GM19238 (cell line): ENCODE measurements at regions not wholly inside any gene's neighbourhood (a gene's known extent, or its start where the extent isn't known, plus 50 kb on each side); places are given as distances from the start of the nearest gene placed in this dataset.

ENCODE experiments used
- DNase-seq: peaks from one replicate; pipeline ENCODE4 v3.0.0; 2011; ENCODE audit warnings: low spot score; ENCODE audit not compliant: insufficient read length

DNA sequence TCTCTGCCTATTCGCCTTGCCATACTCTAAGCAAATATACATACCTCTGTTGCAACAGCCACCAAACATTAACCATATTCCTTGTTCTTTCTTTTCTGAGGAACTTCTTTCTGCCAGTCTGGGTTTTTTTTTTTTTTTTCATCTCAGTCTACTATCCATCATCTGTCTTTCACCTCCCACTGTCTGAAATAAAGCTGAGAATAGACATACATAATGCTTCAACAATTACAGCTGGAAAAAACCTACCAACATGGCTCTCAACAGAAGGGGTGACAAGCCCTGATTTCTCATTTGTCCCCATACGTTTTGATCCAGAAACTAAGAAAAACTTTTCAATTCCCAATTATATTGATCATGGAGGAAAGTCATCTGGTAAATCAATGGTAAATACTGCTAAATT lies 728.8 kb upstream of the POU3F3 start:
- DNase-seq = no peak

DNA sequence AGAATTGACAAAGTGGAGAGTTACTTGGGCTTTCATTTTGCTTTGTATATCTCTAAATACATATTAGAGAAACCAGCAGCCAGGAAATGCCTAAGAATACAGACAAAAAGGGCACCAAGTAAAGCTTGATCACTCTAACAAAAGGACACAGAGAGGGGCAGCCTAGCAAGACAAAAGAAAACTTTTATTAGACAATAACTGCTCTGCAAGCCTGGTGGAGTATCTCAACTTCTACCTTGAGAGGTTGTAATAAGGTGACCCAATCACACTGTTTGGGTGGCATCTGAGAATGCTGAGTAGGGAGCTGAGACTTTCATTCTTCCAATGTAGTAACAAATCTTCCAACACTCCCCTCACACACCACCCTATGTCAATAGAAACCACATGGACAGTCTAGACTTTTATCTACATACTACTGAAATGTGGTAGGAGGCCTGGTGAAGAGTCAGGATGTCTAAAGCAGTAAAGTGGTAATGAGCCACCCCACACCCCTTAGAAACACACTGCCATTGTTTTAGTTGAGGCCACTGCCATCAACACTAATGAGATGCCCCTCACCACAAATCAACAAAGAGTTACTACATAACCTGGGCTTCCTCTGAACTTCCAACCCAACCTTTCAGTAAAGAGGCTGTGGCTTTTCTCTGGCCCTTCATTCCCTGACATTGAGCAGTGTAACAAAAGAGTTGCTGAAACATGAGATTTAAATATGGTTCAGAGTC lies 726.7 kb upstream of the POU3F3 start:
- no peak for DNase-seq

GRCh38 chr2:104140361-104140760 lies 713.6 kb upstream of the POU3F3 start:
- DNase-seq = no peak

DNA sequence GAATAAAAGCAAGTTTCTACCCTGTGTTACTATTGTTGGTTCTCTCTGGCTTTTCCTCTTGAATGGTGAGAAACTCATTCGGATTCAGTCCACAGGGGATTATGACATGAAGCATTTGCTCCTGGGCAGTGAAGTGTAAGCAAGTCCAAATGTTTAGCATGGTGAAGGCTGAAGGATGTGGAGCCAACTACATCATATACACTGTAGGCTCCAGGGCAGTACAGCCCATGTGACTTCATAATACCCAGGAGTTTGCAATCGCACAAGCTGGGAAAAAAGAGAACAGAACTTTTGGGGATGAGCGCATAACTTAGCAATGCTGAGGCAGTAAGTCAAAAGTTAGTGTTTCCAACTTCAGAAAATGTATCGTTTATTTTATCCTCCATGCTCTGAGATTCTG lies 695.7 kb upstream of the POU3F3 start:
- DNase-seq = no peak

DNA sequence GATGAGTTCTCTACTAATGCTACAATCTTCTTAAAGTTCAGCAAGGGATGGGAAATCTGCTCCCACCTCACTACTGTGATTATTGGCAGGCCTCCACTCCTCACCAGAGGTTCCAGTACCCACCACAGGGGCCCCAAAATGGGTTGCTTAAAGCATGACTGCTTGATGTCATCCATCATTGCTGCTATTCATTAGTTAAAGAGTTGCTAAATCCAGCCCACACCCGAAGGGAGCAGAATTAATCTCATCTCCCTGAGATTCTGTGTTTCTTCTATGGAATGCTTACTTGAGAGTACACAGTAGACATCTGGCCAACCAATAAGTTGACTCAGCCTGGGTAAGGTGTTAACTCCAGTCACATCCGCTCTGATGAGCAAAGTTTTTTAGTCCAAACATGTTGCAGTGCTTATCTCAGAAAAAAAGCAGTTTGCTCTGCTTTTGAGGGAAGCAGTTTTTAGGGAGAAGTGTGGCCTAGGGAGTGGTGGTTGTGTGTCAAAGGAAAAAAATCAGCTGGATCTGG lies 690.2 kb upstream of the POU3F3 start:
- no peak for DNase-seq

GRCh38 chr2:104164721-104165252 lies 689.1 kb upstream of the POU3F3 start:
- DNase-seq = no peak

DNA sequence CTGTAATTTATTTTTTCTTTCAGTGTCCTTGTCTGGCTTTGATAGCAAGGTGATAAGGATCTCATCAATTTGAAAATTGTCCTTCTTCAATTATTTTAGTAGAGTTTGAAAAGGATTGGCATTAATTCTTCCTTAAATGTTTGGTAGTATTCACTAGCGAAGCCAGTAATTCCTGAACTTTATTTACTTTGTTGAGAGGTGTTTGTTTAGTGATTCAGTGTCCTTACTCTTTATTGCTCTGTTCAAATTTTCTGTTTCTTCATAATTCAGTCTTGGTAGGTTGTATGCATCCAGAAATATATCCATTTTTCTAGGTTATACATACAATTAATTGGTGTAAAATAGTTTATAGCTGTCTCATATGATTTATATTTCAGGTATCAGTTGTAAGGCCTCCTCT lies 676.7 kb upstream of the POU3F3 start:
- no peak for DNase-seq

GRCh38 chr2:104179644-104180043 lies 674.3 kb upstream of the POU3F3 start:
- no peak for DNase-seq

GRCh38 chr2:104200533-104201168 lies 653.3 kb upstream of the POU3F3 start:
- DNase-seq = no peak

DNA sequence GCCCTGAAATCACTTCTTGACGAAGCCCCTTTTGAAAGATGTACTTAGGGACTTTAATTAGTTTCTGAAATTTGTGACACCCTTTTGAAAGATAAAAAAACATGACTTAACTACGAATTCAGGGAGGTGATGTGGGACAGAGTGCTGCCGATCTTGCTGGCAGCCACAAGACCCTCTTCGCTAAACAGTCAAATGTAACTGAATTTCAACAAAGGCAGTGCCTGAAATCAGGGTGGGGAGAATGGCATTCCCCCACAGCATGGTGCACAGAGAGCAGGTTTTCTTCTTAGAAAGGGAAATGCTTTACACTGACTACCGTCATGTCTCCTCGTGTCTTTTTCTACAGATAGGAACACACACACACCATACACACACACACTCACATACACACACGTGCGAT lies 640.2 kb upstream of the POU3F3 start:
- DNase-seq = no peak

GRCh38 chr2:104215269-104216161 lies 638.4 kb upstream of the POU3F3 start:
- no peak for DNase-seq

- DNase-seq = no peak
Measured at GRCh38 chr2:104233591-104233990, 620.3 kb upstream of the POU3F3 start.

DNA sequence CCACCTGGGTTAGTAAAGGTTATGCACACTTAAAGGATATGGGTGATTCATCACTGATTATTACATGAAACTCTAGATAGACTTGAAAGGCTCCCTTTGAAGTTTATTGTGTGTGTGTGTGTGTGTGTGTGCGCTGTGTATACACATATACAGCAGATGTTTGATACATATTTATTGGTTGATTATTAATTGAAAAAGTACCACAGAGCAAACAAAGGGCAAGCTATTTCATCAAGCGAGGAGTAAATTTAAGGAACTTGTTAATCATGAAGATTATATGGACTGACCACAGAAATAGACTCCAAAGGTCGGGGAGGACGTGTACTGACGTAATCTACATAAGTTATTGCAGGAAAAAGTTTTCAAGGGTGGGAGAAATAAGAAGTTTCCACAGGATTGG lies 617.4 kb upstream of the POU3F3 start:
- no peak for DNase-seq

GRCh38 chr2:104240984-104241383 lies 612.9 kb upstream of the POU3F3 start:
- DNase-seq = no peak

GRCh38 chr2:104249629-104250028 lies 604.3 kb upstream of the POU3F3 start:
- no peak for DNase-seq

DNA sequence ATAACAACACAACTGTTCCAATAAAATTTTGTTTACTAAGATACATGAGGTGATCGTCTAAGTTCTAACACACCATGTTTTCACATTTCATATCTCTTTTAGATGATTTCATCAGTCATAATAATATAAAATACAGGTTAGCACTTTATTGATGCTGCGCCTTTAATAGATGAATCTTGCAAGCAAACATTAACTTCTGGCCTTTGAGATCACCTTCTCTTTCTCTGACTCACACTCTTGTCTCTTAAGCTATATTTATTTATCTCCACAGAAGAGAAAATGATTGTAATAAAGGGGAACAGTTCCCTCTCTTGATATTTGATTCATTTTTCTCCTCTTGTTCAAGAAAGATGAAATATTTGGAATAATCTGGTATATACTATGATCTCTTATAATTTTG lies 603.3 kb upstream of the POU3F3 start:
- no peak for DNase-seq

DNA sequence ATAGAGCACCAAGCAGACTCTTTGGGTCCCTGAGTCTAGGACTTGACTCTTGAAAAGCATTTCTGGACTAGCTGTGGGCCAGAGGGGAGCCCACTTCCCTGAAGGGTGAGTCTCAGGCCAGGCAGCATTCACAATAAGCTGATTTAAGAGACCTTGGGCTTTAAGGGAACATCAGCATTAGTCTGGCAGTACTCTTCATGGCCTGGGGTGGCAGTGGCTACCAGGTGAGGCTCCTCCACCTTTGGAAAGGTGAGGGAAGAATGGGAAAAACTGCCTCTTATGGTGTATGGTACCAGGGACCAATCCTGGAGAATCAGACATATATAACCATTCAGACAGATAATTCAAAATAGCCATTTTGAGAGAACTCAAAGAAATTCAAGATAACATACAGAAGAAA lies 599.9 kb upstream of the POU3F3 start:
- DNase-seq = no peak

DNA sequence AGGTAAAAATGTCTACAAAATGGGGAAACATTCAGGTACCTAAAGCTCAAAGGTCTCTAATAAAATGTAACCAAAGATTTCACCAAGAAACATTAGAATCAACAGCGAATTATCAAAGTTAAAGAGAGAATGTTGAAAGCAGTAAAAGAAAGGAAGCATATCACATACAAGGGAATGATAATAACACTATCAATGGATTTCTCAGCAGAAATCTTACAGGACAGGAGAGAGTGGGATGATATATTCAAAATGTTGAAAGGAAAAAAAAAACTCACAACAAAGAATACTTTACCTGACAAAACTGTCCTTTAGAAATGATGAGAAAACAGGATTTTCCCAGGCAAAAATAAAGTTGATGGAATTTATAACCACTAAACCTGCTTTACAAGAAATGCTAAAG lies 591.2 kb upstream of the POU3F3 start:
- DNase-seq = no peak

- DNase-seq = no peak
Measured at GRCh38 chr2:104279646-104280045, 574.3 kb upstream of the POU3F3 start.

DNA sequence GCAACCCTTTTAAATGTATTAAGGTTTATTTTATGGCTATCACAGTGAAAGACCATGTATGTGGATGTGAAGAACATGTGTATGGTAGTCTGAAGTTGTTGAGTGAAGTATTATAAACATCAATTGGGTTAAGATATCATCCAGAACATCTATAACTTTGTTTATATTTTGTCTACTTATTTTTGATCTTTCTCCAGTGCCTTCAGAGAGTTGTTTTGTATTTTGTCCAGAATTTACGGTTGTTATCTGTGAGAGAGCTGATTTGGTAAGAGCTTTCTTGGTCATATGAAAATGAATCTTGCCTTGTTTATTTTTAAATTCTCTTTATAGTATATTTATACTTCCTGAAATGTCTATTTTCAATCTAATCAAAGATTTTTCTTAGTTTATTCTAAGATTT lies 573.7 kb upstream of the POU3F3 start:
- no peak for DNase-seq

DNA sequence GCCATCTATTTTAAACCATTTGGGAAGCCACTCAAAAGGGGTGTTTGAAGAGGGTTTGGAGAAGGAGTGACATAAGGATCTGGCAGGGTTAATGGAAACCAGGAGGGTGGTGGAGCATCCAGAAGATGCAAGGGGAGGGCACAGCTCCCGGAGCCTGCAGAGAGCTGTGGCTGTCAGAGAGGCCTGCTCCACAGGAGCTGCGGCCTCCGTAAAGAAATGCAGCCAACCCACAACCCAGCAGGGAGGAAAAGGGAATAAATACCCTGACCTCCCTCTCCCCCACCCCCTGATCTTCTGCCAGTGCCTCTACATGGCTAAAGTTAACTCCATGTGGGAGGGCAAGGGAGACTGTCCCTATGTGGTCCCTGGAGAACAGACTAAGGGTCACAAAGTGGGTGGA lies 567.1 kb upstream of the POU3F3 start:
- DNase-seq = no peak
